Activated CD4-positive, alpha-beta T cell treated with anti-CD3 and anti-CD28 coated beads for 48 hours (primary cell): ENCODE measurements at regions not wholly inside any gene's neighbourhood (a gene's known extent, or its start where the extent isn't known, plus 50 kb on each side); places are given as distances from the start of the nearest gene placed in this dataset.

Experiments
- DNase-seq: peaks from one replicate; pipeline ENCODE4 v3.0.0-alpha.2; 2020

- DNase-seq, result peak; percentile 69
These were observed 50.6 kb upstream of the UQCRFS1 start for GRCh38 chr19:29263305-29264135.

DNA sequence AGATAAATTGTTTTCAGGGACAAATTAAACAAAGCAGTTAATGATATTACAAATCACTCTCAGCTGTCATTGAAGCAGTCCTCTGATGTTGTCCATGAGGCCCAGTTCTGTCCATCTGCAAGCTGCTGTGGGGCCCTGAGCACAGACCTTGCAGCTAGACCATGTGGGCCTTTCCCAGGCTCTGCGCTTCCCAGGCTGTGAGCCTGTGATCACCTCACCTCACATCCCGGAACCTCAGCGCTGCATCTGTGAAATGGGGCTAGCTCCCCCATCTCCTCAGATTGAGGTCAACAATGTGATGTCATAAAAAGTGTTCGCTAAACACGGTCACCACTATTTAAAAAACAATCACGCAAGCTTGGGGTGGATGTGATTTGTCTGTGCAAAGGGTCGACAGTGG, 51.9 kb upstream of the UQCRFS1 start:
- no peak for DNase-seq

- no peak for DNase-seq
These were observed 52.5 kb upstream of the UQCRFS1 start for GRCh38 chr19:29265436-29265835.

DNA sequence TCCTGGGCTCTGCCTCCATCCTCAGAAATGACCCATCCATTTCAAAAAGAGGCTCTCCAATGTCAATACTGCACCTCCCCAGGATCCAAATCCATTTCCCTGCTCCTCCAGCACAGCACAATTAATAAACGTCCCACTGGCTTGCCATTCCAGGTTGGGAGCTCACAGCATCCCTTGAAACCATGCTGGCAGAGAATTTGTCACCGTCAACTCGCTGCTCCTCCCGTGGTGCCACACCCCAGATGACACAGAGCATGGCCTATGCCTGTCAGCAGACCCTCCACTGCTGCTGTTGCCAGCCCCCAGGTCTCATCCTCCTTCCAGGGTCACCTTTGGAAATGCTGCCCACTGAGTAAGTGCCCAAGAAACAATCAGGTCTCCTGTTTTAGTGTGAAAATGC, 53.0 kb upstream of the UQCRFS1 start:
- no peak for DNase-seq

GRCh38 chr19:29266603-29267002, 53.7 kb upstream of the UQCRFS1 start:
- DNase-seq, result no peak

DNA sequence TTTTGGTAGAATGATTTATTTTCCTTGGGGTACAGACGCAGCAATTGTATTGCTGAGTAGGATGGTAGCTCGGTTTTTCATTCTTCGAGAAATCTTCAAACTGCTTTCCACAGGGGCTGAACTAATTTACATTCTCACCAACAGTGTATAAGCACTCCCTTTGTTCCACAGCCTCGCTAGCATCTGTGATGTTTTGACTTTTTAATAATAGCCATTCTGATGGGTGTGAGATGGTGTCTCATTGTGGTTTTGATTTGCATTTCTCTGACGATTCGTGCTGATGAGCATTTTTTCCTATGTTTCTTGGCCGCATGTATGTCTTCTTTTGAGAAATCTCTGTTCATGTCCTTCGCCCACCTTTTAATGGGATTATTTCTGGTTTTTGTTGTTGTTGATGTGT, 54.8 kb upstream of the UQCRFS1 start:
- DNase-seq, result no peak

DNA sequence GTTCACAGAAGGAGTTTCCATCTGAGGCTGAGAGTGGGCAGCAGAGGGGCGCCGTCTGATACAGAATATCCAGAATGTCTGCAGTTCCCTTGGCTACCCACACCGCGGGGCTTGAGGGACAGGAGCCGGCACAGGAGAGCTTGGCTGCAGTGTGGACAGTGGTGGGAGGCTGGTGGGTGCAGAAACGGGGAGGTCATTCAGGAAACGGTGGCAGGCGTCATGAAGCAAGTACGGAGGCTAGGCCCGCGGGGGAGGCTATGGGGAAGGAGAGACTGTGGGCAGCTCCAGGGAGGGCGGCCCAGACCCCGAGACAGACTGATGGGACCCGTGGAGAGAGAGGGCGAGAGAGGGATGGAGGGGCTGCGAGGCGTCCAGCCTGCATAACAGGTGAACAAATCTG, 55.2 kb upstream of the UQCRFS1 start:
- DNase-seq, result no peak

GRCh38 chr19:29268721-29269393, 55.9 kb upstream of the UQCRFS1 start:
- DNase-seq, result no peak

DNA sequence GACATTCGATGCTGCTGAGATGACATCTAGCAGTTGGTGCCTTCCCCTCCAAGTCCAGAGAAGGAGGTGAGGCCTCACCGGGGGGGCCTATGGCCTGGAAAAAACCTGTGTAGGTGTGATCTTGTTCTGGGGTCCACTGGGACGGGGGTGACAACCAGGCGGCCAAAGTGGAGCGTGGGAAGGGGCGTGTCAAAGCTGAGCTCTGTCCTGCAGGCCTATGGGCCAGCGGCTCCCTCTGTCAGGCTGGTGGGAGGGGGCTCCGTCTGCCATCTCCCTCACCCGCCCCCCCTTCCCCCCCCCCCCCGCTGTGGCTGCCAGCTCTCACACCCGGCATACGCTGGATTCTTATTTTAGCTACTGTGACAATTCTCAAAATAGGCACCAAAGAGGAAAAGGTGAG, 56.7 kb upstream of the UQCRFS1 start:
- DNase-seq, result no peak

DNA sequence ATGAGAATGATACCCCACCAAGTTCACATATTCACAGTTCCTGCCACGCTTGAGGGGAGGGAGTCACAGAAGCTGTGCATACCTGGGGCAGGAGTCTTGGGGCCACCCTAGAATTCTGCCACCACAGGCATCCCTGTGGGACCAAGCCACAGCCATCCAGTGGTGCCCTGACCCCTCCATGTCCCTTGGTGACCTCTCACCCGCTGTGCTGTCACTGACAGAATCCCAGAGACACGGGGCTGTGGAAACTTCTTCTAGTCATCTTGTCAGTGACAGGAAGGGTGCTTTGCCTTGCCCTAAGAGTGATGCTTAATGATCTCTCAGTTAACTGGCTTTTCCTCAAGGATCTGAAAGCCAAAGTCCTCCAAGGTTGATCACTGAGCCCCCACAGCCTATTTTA, 58.4 kb upstream of the UQCRFS1 start:
- no peak for DNase-seq

- no peak for DNase-seq
These were observed 59.0 kb upstream of the UQCRFS1 start for GRCh38 chr19:29271911-29272310.

GRCh38 chr19:29273000-29273640, 60.2 kb upstream of the UQCRFS1 start:
- DNase-seq, result no peak

DNA sequence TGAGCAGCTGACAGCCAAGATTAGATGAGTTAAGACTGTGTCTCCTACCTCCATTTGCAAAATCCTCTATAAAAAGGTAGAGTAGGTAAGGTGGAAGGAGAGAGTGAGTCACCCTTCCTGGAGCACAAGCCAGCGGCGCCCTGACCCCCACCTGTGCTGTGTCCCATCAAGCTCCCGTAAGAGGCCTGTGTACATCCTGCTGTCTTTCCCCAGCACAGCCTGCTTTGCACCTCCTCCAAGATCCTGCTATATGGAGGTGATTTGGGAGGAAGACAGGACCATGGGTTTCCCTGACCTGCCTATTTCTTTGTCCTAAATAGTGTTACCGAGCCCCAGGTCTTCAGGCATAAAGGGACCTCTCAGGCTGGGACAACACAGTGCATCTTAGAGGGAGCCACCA, 62.3 kb upstream of the UQCRFS1 start:
- no peak for DNase-seq

DNA sequence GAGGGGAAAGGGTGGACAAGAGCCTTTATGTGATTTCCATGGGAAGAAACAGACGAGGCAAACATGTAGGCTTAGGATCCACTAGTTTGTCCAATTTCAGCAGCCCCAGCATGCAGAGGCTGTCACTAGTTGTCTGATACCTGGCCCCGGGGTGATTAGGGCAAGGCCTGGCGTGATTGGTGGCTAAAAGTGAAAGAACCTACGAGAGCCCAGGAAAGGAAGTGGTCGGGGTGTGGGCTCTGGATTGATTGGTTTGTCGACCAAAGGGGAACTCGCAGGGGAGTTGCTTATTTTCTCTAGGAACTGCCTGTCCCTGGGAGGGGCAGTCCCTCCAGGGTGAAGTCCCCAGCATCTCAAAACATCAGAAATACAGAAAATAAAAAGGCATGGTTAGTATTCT, 64.2 kb upstream of the UQCRFS1 start:
- peak; percentile 61 for DNase-seq

- DNase-seq, result no peak
These were observed 65.8 kb upstream of the UQCRFS1 start for GRCh38 chr19:29278716-29279115.

GRCh38 chr19:29283366-29283765, 70.4 kb upstream of the UQCRFS1 start:
- DNase-seq, result no peak

GRCh38 chr19:29285187-29285687, 72.3 kb upstream of the UQCRFS1 start:
- DNase-seq, result no peak

- DNase-seq, result no peak
These were observed 72.9 kb upstream of the UQCRFS1 start for GRCh38 chr19:29285878-29286277.

DNA sequence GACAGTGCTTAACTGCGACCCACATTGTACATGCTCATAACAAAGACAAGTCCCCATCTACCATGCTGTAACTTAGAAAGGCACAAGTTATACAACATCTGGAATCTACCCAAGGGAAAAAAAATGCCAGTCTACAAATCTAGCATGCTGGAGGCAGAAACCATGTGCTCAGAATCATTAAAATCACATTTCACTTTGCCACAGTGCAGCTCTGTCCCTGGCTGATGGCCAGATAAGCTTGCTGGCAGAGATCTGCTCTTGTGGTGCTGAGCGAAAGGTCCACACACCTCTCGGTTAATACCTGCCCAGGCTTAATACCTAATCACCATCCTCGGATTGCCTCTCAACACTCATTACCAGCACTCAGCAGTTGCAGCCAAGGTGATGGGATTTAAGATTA, 74.1 kb upstream of the UQCRFS1 start:
- no peak for DNase-seq

GRCh38 chr19:29288256-29288655, 75.3 kb upstream of the UQCRFS1 start:
- DNase-seq, result no peak

DNA sequence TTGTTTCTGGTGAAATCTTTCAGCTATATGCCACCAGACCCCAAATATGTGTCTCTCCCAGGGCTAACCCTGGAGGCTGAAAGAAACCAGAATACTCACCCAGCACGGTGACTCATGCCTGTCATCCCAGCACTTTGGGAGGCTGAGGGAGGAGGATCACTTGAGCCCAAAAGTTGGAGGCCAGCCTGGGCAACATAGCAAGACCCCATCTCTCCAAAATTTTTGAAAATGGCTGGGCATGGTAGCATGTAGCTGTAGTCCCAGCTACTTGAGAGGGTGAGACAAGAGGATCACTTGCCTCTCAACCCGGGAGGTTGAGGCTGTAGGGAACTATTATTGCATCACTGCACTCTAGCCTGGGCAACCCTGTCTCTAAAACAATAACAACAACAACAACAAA, 76.1 kb upstream of the UQCRFS1 start:
- no peak for DNase-seq

DNA sequence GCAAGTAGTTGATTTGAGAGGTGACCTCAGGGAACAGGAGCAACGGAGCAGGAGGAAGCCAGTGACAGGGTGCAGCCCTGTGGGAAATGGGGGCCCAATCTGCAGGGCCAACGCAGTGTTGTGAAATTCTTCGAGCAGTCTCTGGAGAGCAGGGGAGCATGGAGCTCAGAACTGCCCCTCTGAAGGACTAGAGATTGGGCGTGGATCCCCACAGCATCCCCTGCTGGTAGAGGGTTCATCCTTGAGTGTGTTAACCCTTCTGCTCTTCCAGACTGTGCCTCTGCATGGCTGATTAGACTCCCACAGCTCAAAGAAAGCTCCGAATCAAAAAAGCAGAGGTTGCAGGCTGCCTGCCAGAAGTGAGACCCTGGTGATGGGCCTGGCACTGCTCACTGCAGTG, 77.9 kb upstream of the UQCRFS1 start:
- DNase-seq, result no peak

GRCh38 chr19:29292153-29292552, 79.2 kb upstream of the UQCRFS1 start:
- DNase-seq, result no peak

- DNase-seq, result no peak
These were observed 79.6 kb upstream of the UQCRFS1 start for GRCh38 chr19:29292562-29292961.
